HG02798 (cell line): ENCODE measurements at regions not wholly inside any gene's neighbourhood (a gene's known extent, or its start where the extent isn't known, plus 50 kb on each side); places are given as distances from the start of the nearest gene placed in this dataset.

Source experiments
- ATAC-seq: cut with Tn5 transposase; IDR thresholded peaks from one replicate; pipeline ENCODE4 v1.9.1; 2021; ENCODE audit warnings: mild to moderate bottlenecking; ENCODE audit not compliant: unreplicated experiment, poor library complexity

GRCh38 chr14:101369194-101369915 is 191.9 kb upstream of the DIO3 start:
- no peak for ATAC-seq

- no peak for ATAC-seq
Measured at GRCh38 chr14:101369916-101370592, 191.2 kb upstream of the DIO3 start.

- no peak for ATAC-seq
Measured at GRCh38 chr14:101370593-101371569, 190.4 kb upstream of the DIO3 start.

GRCh38 chr14:101371799-101372793 is 189.2 kb upstream of the DIO3 start:
- ATAC-seq, result no peak

DNA sequence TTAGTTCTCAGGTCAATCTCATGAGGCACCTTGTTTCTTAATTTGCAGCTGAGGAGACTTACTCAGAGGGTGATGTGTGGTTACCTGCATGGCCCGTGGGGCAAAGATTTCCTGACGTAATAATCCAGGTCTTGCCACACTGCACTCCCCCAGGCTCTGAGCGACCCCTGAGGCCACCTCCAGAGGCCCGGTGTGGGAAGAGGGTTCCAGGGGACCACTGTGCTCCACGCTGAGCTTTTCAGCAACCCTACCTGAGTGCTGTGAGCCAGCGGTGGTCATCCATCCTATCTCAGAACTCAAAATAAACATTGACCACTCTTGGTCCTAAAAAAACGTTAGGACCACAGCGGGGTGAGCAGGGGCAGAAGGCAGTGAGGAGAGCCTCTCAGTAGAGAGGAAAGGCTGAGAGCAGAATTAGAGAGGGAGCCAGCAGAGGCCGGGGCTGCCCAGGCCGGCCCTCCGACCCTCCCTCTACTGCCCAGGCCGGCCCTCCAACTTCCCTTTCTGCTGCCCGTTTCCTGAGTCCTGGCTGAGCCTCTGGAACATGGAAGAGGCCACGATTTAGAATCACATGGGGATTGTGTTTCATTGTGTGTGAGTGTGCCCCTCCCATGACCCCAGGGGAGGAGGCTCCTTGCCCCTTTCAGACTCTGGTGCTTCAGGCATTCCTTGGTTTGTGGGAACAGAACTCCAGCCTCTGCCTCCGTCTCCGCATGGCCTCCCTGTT is 188.2 kb upstream of the DIO3 start:
- no peak for ATAC-seq

DNA sequence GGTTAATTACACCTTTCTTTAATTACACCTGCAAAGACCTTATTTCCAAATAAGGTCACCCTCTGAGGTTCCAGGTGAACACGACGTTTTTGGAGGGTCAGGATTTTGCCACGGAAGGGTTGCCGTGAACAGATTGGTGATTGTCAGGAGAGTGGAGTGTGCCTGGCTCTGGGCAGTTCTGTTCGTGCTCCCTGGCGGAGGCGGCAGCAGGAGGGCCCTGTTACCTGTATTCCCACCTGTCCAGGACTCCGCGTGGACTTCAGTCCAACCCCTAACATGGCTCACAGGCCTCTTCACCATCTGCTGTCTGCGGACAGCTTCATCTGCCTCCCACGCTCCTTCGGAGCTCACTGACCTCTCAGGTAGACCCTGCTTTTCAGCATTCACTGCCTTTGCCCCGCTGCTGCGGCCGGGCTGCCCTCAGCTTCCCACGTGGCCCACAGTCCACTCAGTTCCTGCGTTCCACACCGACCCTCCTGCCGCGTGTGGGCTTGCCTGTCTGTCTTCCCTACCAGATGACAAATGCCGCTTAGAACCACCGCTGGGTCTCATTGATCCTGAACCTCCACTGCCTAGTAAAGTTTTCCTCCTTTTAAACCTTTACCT is 187.5 kb upstream of the DIO3 start:
- no peak for ATAC-seq

- ATAC-seq, result no peak
Measured at GRCh38 chr14:101374373-101375338, 186.6 kb upstream of the DIO3 start.

GRCh38 chr14:101377069-101377468 is 184.2 kb upstream of the DIO3 start:
- ATAC-seq, result no peak

DNA sequence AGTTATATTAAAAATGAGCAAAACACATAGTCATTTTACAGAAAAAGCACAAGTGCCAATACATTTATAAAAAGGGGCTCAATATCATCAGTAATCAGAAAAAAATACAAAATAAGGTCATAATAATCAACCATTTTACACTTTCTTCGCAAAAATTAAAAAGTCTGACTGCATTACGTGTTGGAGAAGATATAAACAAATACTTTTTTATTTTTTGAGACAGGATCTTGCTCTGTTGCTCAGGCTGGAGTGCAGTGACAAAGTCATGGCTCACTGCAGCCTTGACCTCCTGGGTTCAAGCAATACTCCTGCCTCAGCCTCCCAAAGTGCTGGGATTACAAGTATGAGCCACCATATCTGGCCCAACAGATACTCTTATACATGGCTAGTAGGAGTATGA is 181.5 kb upstream of the DIO3 start:
- ATAC-seq, result no peak

DNA sequence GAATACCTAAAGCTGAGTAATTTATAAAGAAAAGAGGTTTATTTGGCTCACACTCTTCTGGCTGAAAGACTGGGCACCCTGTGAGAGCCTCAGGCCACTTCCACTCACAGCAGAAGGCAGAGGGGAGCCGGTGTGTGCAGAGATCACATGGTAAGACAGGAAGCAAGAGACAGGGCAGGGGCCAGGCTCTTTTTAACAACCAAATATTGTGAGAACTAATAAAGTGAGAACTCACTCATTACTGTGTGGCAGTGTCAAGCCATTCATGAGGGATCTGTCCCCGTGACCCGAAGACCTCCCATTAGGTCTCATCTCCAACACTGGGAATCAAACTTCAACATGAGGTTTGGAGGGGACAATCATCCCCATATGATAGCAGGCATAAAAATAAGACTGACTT is 180.8 kb upstream of the DIO3 start:
- no peak for ATAC-seq

- ATAC-seq, result no peak
Measured at GRCh38 chr14:101380940-101381339, 180.4 kb upstream of the DIO3 start.

- no peak for ATAC-seq
Measured at GRCh38 chr14:101383737-101384338, 177.5 kb upstream of the DIO3 start.

- no peak for ATAC-seq
Measured at GRCh38 chr14:101394374-101394773, 166.9 kb upstream of the DIO3 start.

DNA sequence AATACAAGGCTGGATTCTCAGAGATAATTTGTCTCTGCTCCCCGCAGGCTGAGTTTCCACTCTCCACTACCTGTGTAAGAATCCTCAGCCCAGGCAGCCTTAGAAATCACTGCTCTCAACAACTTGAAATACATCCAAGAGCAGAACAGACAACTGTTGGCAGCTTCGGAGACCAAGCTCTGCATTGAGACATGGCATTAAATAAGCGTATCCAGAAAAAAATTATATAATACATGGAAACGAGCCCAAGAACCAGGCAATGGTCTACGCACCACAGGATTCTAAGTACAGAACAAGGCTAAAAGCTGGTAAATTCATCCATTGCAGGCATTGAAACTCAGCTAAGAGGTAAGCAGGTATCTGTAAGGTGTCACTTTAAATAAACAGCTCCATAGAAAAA is 165.5 kb upstream of the DIO3 start:
- no peak for ATAC-seq

GRCh38 chr14:101397206-101397605 is 164.1 kb upstream of the DIO3 start:
- ATAC-seq, result no peak

- no peak for ATAC-seq
Measured at GRCh38 chr14:101398011-101398410, 163.3 kb upstream of the DIO3 start.
